GM23248 (cell line): ENCODE measurements at regions not wholly inside any gene's neighbourhood (a gene's known extent, or its start where the extent isn't known, plus 50 kb on each side); places are given as distances from the start of the nearest gene placed in this dataset.
"Not testable (repeated sequence)": the region's sequence is repeated elsewhere in the genome, so short reads cannot be mapped to it uniquely, and the experiment has no call there.

Experiments
- DNase-seq: peaks from one replicate; pipeline ENCODE4 v3.0.0-alpha.2; 2015
- H2AFZ ChIP-seq: fragments of 200-600 bp; sonication (generic); 2 replicates; pipeline ENCODE4 v1.6.1; 2016; ENCODE audit warnings: antibody characterized with exemption
- H3F3A ChIP-seq: fragments of 200-600 bp; sonication (generic); 2 replicates; pipeline ENCODE4 v1.6.1; 2016; ENCODE audit warnings: mild to moderate bottlenecking, antibody characterized with exemption, mixed run types; ENCODE audit not compliant: insufficient read depth
- H3K27ac ChIP-seq: fragments of 200-600 bp; sonication (generic); 2 replicates; pipeline ENCODE4 v1.5.1; 2016; ENCODE audit warnings: mild to moderate bottlenecking
- H3K27me3 ChIP-seq: fragments of 200-600 bp; sonication (generic); replicated peaks from 2 replicates; pipeline ENCODE4 v1.6.1; 2016; ENCODE audit warnings: mild to moderate bottlenecking; ENCODE audit not compliant: insufficient read depth
- H3K36me3 ChIP-seq: fragments of 200-600 bp; sonication (generic); 2 replicates; pipeline ENCODE4 v1.6.1; 2016; ENCODE audit warnings: low read depth, mild to moderate bottlenecking
- H3K4me1 ChIP-seq: fragments of 200-600 bp; sonication (generic); 2 replicates; pipeline ENCODE4 v1.6.1; 2016; ENCODE audit warnings: mild to moderate bottlenecking; ENCODE audit not compliant: insufficient read depth
- H3K4me2 ChIP-seq: fragments of 200-600 bp; sonication (generic); one replicate; pipeline ENCODE4 v1.6.1; 2016; ENCODE audit warnings: mild to moderate bottlenecking; ENCODE audit not compliant: unreplicated experiment
- H3K4me3 ChIP-seq: fragments of 200-600 bp; sonication (generic); 2 replicates; pipeline ENCODE4 v1.5.1; 2016; ENCODE audit warnings: mild to moderate bottlenecking
- H3K79me2 ChIP-seq: fragments of 200-600 bp; sonication (generic); 2 replicates; pipeline ENCODE4 v1.6.1; 2016; ENCODE audit warnings: mild to moderate bottlenecking; ENCODE audit not compliant: insufficient read depth
- H3K9ac ChIP-seq: fragments of 200-600 bp; sonication (generic); 2 replicates; pipeline ENCODE4 v1.6.1; 2016; ENCODE audit warnings: mild to moderate bottlenecking
- H3K9me2 ChIP-seq: fragments of 200-600 bp; sonication (generic); 2 replicates; pipeline ENCODE4 v1.6.1; 2016; ENCODE audit warnings: mixed run types, mild to moderate bottlenecking, moderate library complexity; ENCODE audit not compliant: insufficient read depth
- H3K9me3 ChIP-seq: fragments of 200-600 bp; sonication (generic); one replicate; pipeline ENCODE4 v1.6.1; 2017; ENCODE audit warnings: low read depth
- H4K20me1 ChIP-seq: fragments of 200-600 bp; sonication (generic); 2 replicates; pipeline ENCODE4 v1.6.0; 2016; ENCODE audit not compliant: insufficient read depth
- EZH2 ChIP-seq: fragments of 200-600 bp; sonication (generic); IDR thresholded peaks from 2 replicates; pipeline ENCODE4 v1.6.1; 2018; ENCODE audit warnings: antibody characterized with exemption, mild to moderate bottlenecking; ENCODE audit not compliant: insufficient read depth, poor library complexity, severe bottlenecking
- EZH2phosphoT487 ChIP-seq: fragments of 200-600 bp; sonication (generic); IDR thresholded peaks from 2 replicates; pipeline ENCODE4 v1.6.1; 2018; ENCODE audit warnings: antibody characterized with exemption, moderate library complexity, mild to moderate bottlenecking, low read depth; ENCODE audit not compliant: insufficient read depth
- WGBS, 2 experiments: methylation state at CpG; one replicate each; pipeline ENCODE4 v1.1.6; 2015 to 2017; ENCODE audit warnings: low lambda C conversion rate in 2 of 2, low coverage in 1 of 2; ENCODE audit errors: missing lambda C conversion rate in 2 of 2; 5-methylcytosine and 5-hydroxymethylcytosine counted together
- in situ Hi-C: fragments of 300-500 bp; cut with MboI; formaldehyde crosslinking; loops from 2 replicates; pipeline ENCODE4 v1.15.0; 2020

DNA sequence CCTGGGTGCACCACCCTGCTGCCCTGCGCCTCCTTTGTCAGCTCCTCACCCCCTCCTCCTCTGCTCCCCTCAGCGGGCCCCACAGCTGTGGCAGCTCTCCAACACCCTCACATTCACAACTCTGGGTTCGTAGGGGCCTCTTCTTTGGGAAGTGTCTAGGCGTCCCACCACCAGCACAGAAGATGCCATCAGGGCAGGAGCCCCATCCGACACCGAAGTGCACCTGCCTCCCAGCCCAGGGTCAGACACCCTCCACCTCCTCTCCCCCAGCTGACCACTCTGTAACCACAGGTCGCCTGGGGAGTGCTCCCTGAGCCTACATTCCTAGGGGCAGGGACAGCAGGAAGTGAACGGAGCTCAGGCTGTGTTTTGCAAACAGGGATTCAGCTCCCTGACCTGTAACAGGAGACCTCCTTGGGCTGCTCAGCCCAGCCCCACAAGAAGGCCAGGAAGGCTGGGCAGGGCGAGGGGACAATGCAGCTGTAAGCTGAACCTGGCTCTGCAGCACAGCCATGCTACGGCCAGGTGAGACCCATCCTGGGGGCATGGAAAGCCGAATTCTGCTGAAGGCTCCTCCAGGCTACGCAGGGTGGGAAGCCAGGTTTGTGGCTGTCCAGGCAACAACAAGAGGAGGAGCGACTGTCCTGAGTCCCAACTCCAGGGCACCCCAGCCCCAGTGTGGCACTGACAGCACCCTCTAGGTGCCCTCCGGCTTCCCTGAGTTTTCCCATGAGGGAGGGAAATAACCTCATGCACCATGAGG, 269.0 kb downstream of the GOLGA6L6 start:
- no peaks in the 10 kb centered on the region for H3K4me1 ChIP-seq
- no peak overlapping the region for H3K9ac ChIP-seq
- no peak overlapping the region for H3K4me3 ChIP-seq
- no peaks in the 10 kb centered on the region for H3K9me2 ChIP-seq
- H3K4me2 ChIP-seq = no peak overlapping the region
- in situ Hi-C loops = no loop called here
- H3K27ac ChIP-seq = no peak overlapping the region
- no peaks in the 10 kb centered on the region for H3K79me2 ChIP-seq
- no peaks in the 10 kb centered on the region for H3K36me3 ChIP-seq
- no peak for DNase-seq
- TF ChIP-seq EZH2 = no peak
- no peak for TF ChIP-seq EZH2phosphoT487
- no peaks in the 10 kb centered on the region for H3F3A ChIP-seq
- H4K20me1 ChIP-seq = no peaks in the 10 kb centered on the region
- H3K27me3 ChIP-seq = no peaks in the 10 kb centered on the region
- H3K9me3 ChIP-seq = no peaks in the 10 kb centered on the region
- 39 to 42% methylated on average over 14 of the region's 14 CpGs for WGBS, 2 experiments
- H2AFZ ChIP-seq = no peak overlapping the region

DNA sequence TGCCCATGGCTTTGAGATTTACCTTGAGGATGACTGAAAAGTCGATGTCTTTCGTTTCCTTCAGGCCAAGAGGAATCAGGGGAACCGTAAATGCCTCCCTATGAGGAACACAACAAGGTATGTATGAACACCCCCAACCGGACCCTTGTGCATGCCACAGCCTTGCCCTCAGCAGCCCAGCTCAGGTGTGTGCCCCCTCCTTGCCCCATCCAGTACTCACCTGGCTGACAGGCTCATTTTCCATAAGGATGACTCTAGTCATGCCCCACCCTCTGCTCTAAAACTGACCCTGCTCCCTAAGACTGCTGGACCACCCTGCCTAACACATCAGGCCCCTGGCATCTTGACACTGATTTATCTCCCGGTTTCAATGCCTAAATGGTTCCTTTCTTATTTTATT, 270.0 kb downstream of the GOLGA6L6 start:
- H3K9me2 ChIP-seq = no peaks in the 10 kb centered on the region
- H3K4me1 ChIP-seq = no peaks in the 10 kb centered on the region
- in situ Hi-C loops = no loop called here
- no peak overlapping the region for H3K9ac ChIP-seq
- H3K36me3 ChIP-seq = no peaks in the 10 kb centered on the region
- H3K79me2 ChIP-seq = no peaks in the 10 kb centered on the region
- no peaks in the 10 kb centered on the region for H3F3A ChIP-seq
- no peak for DNase-seq
- no peaks in the 10 kb centered on the region for H3K27me3 ChIP-seq
- 20 to 25% methylated on average over 5 of the region's 5 CpGs for WGBS, 2 experiments
- H4K20me1 ChIP-seq = no peaks in the 10 kb centered on the region
- H3K4me2 ChIP-seq = no peak overlapping the region
- H3K27ac ChIP-seq = no peak overlapping the region
- H3K9me3 ChIP-seq = no peaks in the 10 kb centered on the region
- H3K4me3 ChIP-seq = no peak overlapping the region
- TF ChIP-seq EZH2 (no peak), EZH2phosphoT487 (no peak)
- H2AFZ ChIP-seq = no peak overlapping the region

DNA sequence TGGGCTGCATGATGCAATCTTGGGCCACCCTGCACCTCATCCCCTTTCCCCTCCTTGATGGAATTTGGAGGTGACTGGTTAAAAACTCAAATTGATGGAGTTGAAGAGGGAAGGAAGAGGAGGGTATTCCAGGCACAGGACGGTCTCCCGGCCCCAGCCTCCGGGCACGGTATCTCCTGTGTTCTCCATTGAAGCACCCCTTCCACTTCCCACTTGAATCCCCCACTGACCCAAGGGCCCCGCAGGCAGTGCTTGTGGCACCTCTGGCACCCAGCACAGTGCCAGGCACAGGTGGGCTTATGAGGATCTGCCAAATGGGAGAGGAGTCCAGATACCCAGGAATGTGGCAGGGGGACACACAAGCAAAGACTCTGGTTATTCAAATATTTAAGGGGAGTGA, 271.6 kb downstream of the GOLGA6L6 start:
- H3K27me3 ChIP-seq, H3K4me1 ChIP-seq, H4K20me1 ChIP-seq, H3K36me3 ChIP-seq, H3K9me3 ChIP-seq, in situ Hi-C loops, H3K79me2 ChIP-seq, H3K4me3 ChIP-seq, H3K9ac ChIP-seq, H3K27ac ChIP-seq, H2AFZ ChIP-seq, H3K4me2 ChIP-seq, H3F3A ChIP-seq, H3K9me2 ChIP-seq, DNase-seq: not testable (repeated sequence)
- WGBS, 2 experiments = 65 to 73% methylated on average over 5 of the region's 5 CpGs

DNA sequence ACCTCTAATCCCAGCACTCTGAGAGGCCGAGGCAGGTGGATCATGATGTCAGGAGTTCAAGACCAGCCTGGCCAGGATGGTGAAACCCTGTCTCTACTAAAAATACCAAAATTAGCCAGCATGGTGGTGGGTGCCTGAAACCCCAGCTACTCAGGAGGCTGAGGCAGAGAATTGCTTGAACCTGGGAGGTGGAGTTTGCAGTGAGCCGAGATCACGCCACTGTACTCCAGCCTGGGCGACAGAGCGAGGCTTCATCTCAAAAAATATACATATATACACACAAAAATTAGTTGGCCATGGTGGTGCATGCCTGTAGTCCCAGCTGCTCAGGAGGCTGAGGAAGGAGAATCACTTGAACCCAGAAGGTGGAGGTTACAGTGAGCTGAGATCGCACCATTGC, 273.6 kb downstream of the GOLGA6L6 start:
- H3K9me3 ChIP-seq, H3K9me2 ChIP-seq, H3K27me3 ChIP-seq, H3K9ac ChIP-seq, H4K20me1 ChIP-seq, H3K4me2 ChIP-seq, H3K4me3 ChIP-seq, in situ Hi-C loops, H3K79me2 ChIP-seq, H3K27ac ChIP-seq, H2AFZ ChIP-seq, DNase-seq, H3F3A ChIP-seq, H3K4me1 ChIP-seq, H3K36me3 ChIP-seq: not testable (repeated sequence)
- WGBS, 2 experiments = 31 to 49% methylated on average over 6 of the region's 6 CpGs

DNA sequence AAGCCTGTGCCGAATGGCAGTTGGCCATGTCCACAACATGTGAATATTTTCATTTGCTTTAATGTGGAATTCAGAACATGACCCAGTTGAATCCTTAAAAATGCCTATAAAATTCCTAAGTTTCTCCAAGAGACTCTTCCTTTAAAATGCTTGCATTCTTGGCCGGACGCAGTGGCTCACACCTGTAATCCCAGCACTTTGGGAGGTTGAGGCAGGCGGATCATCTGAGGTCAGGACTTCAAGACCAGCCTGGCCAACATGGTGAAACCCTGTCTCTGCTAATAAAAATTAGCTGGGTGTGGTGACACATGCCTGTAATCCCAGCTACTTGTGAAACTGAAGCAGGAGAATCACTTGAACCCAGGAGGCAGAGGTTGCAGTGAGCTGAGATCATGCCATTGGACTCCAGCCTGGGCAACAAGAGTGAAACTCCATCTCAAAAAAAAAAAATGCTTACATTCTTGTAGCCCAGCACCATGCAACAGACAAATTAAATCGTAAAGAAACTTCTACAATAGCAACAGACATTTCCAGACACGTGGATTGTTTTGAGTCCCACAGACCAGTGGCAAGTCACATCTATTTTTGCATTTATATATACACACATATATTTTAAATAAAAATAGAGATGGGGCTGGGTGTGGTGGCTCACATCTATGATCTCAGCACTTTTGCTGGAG, 274.4 kb downstream of the GOLGA6L6 start:
- H3F3A ChIP-seq, H3K36me3 ChIP-seq, H3K9ac ChIP-seq, H3K79me2 ChIP-seq, in situ Hi-C loops, H3K27me3 ChIP-seq, H3K4me1 ChIP-seq, H3K9me2 ChIP-seq, H3K27ac ChIP-seq, H3K9me3 ChIP-seq, H3K4me3 ChIP-seq, H3K4me2 ChIP-seq, H2AFZ ChIP-seq, DNase-seq, H4K20me1 ChIP-seq: not testable (repeated sequence)
- WGBS, 2 experiments = 22% methylated on average over 6 of the region's 6 CpGs

DNA sequence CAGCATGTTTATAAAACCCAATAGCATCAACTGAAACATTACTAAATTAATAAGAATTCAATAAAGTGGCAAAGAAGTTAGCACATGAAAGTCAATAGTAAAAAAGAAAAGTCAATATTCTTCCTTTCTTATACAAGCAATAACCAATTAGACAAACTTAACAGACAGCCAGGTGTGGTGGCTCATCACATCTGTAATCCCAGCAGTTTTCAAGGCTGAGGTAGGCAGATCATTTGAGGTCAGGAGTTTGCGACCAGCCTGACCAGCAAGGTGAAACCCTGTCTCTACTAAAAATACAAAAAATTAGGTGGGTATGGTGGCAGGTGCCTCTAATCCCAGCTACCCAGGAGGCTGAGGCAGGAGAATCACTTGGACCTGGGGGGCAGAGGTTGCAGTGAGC, 275.9 kb downstream of the GOLGA6L6 start:
- H3K27ac ChIP-seq, H2AFZ ChIP-seq, H3K4me1 ChIP-seq, DNase-seq, H3F3A ChIP-seq, H3K4me2 ChIP-seq, H3K4me3 ChIP-seq, H3K27me3 ChIP-seq, H3K9ac ChIP-seq, H3K9me2 ChIP-seq, in situ Hi-C loops, H4K20me1 ChIP-seq, H3K36me3 ChIP-seq, H3K9me3 ChIP-seq, H3K79me2 ChIP-seq: not testable (repeated sequence)
- WGBS, 2 experiments = 21 to 39% methylated on average over 1 of the region's 1 CpG
